Glutamatergic neuron (in vitro differentiated cells): ENCODE measurements at regions not wholly inside any gene's neighbourhood (a gene's known extent, or its start where the extent isn't known, plus 50 kb on each side); places are given as distances from the start of the nearest gene placed in this dataset.

Experiments
- DNase-seq: peaks from one replicate; pipeline ENCODE4 v3.0.0; 2022
- H3K27ac Mint-ChIP-seq: one replicate; pipeline ENCODE4 v1.8.0; 2020; ENCODE audit warnings: mild to moderate bottlenecking, mixed read lengths, inconsistent platforms; ENCODE audit not compliant: unreplicated experiment
- H3K27me3 Mint-ChIP-seq: one replicate; pipeline ENCODE4 v1.8.0; 2020; ENCODE audit warnings: mild to moderate bottlenecking, moderate library complexity, mixed read lengths, inconsistent platforms; ENCODE audit not compliant: unreplicated experiment
- H3K36me3 Mint-ChIP-seq: one replicate; pipeline ENCODE4 v1.8.0; 2020; ENCODE audit warnings: mild to moderate bottlenecking, mixed read lengths, inconsistent platforms; ENCODE audit not compliant: unreplicated experiment
- H3K4me1 Mint-ChIP-seq: one replicate; pipeline ENCODE4 v1.8.0; 2020; ENCODE audit warnings: mild to moderate bottlenecking, low read depth, mixed read lengths, inconsistent platforms; ENCODE audit not compliant: unreplicated experiment
- H3K4me3 Mint-ChIP-seq: one replicate; pipeline ENCODE4 v1.8.0; 2020; ENCODE audit warnings: mild to moderate bottlenecking, mixed read lengths, inconsistent platforms; ENCODE audit not compliant: unreplicated experiment
- H3K9me3 Mint-ChIP-seq: one replicate; pipeline ENCODE4 v1.8.0; 2020; ENCODE audit warnings: mild to moderate bottlenecking, moderate library complexity, mixed read lengths, inconsistent platforms; ENCODE audit not compliant: unreplicated experiment
- CTCF ChIP-seq: fragments of 200-600 bp; sonication (generic); IDR thresholded peaks from one replicate; pipeline ENCODE4 v1.5.0; 2021; ENCODE audit not compliant: partially characterized antibody, unreplicated experiment

GRCh38 chr14:101325319-101325718, 236.0 kb upstream of the DIO3 start:
- Mint-ChIP-seq H3K9me3 (peaks cover 4% of the 10 kb centered on the region), H3K27me3 (no peaks in the 10 kb centered on the region), H3K4me1 (no peaks in the 10 kb centered on the region), H3K36me3 (peaks cover 18% of the 10 kb centered on the region), H3K27ac (no peak overlapping the region), H3K4me3 (no peak overlapping the region)
- TF ChIP-seq CTCF: no peak
- no peak for DNase-seq

- H3K9me3 Mint-ChIP-seq: peaks cover 4% of the 10 kb centered on the region
- no peaks in the 10 kb centered on the region for H3K4me1 Mint-ChIP-seq
- TF ChIP-seq CTCF: no peak
- DNase-seq: no peak
- no peaks in the 10 kb centered on the region for H3K27me3 Mint-ChIP-seq
- H3K4me3 Mint-ChIP-seq: no peak overlapping the region
- no peak overlapping the region for H3K27ac Mint-ChIP-seq
- peaks cover 15% of the 10 kb centered on the region for H3K36me3 Mint-ChIP-seq
These were observed 232.8 kb upstream of the DIO3 start for GRCh38 chr14:101328412-101329028.

- H3K27me3 Mint-ChIP-seq: no peaks in the 10 kb centered on the region
- no peak overlapping the region for H3K4me3 Mint-ChIP-seq
- no peaks in the 10 kb centered on the region for H3K9me3 Mint-ChIP-seq
- no peak overlapping the region for H3K27ac Mint-ChIP-seq
- no peaks in the 10 kb centered on the region for H3K36me3 Mint-ChIP-seq
- no peak for TF ChIP-seq CTCF
- DNase-seq: no peak
- no peaks in the 10 kb centered on the region for H3K4me1 Mint-ChIP-seq
These were observed 230.7 kb upstream of the DIO3 start for GRCh38 chr14:101330416-101331140.

GRCh38 chr14:101331141-101331525, 230.2 kb upstream of the DIO3 start:
- Mint-ChIP-seq H3K4me1 (no peaks in the 10 kb centered on the region), H3K9me3 (no peaks in the 10 kb centered on the region), H3K36me3 (no peaks in the 10 kb centered on the region), H3K27ac (no peak overlapping the region), H3K27me3 (no peaks in the 10 kb centered on the region), H3K4me3 (no peak overlapping the region)
- no peak for DNase-seq
- no peak for TF ChIP-seq CTCF

- no peak for TF ChIP-seq CTCF
- Mint-ChIP-seq H3K27ac (no peak overlapping the region), H3K36me3 (no peaks in the 10 kb centered on the region), H3K4me3 (no peak overlapping the region), H3K9me3 (no peaks in the 10 kb centered on the region), H3K27me3 (no peaks in the 10 kb centered on the region), H3K4me1 (peaks cover 5% of the 10 kb centered on the region)
- no peak for DNase-seq
These were observed 229.6 kb upstream of the DIO3 start for GRCh38 chr14:101331661-101332169.
